Activated CD8-positive, alpha-beta T cell treated with anti-CD3 and anti-CD28 coated beads for 36 hours (primary cell): ENCODE measurements at regions not wholly inside any gene's neighbourhood (a gene's known extent, or its start where the extent isn't known, plus 50 kb on each side); places are given as distances from the start of the nearest gene placed in this dataset.

Source experiments
- ATAC-seq: fragments of 200-7000 bp; cut with Tn5 transposase; one replicate; pipeline ENCODE4 v1.10.0; 2021; ENCODE audit warnings: mild to moderate bottlenecking, moderate library complexity
- CTCF ChIA-PET: fragments of 350-600 bp; sonication (Branson Sonifier 250); formaldehyde crosslinking; loops from one replicate; lab custom pipeline; 2021; ENCODE audit warnings: antibody characterized with exemption; lab: Charles Lee
- POLR2A ChIA-PET: fragments of 350-600 bp; sonication (Branson Sonifier 250); formaldehyde crosslinking; loops from one replicate; lab custom pipeline; 2021; ENCODE audit warnings: antibody characterized with exemption; lab: Charles Lee
- DNase-seq: peaks from one replicate; pipeline ENCODE4 v3.0.0-alpha.2; 2020
- H3K27ac Mint-ChIP-seq: one replicate; pipeline ENCODE4 v1.8.0; 2021; ENCODE audit warnings: mild to moderate bottlenecking, mixed read lengths
- H3K27me3 Mint-ChIP-seq: one replicate; pipeline ENCODE4 v1.8.0; 2021; ENCODE audit warnings: mixed read lengths
- H3K36me3 Mint-ChIP-seq: one replicate; pipeline ENCODE4 v1.8.0; 2021; ENCODE audit warnings: low read depth, mixed read lengths
- H3K4me1 Mint-ChIP-seq: one replicate; pipeline ENCODE4 v1.8.0; 2021; ENCODE audit warnings: low read depth, mixed read lengths
- H3K4me3 Mint-ChIP-seq: one replicate; pipeline ENCODE4 v1.8.0; 2021; ENCODE audit warnings: mild to moderate bottlenecking, moderate library complexity, mixed read lengths
- H3K9me3 Mint-ChIP-seq: one replicate; pipeline ENCODE4 v1.8.0; 2021; ENCODE audit warnings: mixed read lengths
- intact Hi-C: fragments of 100-400 bp; cut with micrococcal nuclease; formaldehyde crosslinking; loops from one replicate; pipeline ENCODE4 v1.10.0; 2022
- TF ChIP-seq, protein P1 (sequence below): fragments of 200-600 bp; IDR thresholded peaks from one replicate; pipeline ENCODE4 v1.8.0; 2022; ENCODE audit warnings: antibody characterized with exemption, mild to moderate bottlenecking

DNA sequence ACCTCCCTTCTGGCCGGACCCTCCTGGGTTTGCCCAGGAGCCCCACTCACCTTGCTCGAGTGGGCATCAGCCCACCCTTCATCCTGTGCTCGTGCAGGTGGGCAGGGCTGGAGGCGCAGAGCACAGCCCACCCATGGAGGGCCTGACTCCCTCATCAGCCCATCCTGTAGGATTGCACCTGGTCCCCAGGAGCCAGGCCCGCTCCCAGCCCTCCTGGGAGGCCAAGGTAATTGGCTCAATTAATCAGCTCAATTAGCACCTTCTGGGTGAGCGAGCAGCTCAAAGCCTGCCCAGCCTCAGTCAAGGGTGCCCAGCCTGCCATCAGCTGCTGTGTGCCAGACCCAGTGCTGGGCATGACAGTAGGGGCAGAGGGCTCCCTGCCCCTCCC, 58.1 kb upstream of the NECTIN1 start:
- ChIA-PET CTCF (no interaction called here), POLR2A (no interaction called here)
- ATAC-seq: no peak
- no peaks in the 10 kb centered on the region for H3K9me3 Mint-ChIP-seq
- no peak overlapping the region for H3K4me3 Mint-ChIP-seq
- TF ChIP-seq, protein P1, sequence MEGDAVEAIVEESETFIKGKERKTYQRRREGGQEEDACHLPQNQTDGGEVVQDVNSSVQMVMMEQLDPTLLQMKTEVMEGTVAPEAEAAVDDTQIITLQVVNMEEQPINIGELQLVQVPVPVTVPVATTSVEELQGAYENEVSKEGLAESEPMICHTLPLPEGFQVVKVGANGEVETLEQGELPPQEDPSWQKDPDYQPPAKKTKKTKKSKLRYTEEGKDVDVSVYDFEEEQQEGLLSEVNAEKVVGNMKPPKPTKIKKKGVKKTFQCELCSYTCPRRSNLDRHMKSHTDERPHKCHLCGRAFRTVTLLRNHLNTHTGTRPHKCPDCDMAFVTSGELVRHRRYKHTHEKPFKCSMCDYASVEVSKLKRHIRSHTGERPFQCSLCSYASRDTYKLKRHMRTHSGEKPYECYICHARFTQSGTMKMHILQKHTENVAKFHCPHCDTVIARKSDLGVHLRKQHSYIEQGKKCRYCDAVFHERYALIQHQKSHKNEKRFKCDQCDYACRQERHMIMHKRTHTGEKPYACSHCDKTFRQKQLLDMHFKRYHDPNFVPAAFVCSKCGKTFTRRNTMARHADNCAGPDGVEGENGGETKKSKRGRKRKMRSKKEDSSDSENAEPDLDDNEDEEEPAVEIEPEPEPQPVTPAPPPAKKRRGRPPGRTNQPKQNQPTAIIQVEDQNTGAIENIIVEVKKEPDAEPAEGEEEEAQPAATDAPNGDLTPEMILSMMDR: no peak
- peaks cover 6% of the 10 kb centered on the region for H3K27me3 Mint-ChIP-seq
- H3K36me3 Mint-ChIP-seq: no peaks in the 10 kb centered on the region
- H3K4me1 Mint-ChIP-seq: no peaks in the 10 kb centered on the region
- no peak overlapping the region for H3K27ac Mint-ChIP-seq
- intact Hi-C loops: no loop called here
- DNase-seq: no peak

DNA sequence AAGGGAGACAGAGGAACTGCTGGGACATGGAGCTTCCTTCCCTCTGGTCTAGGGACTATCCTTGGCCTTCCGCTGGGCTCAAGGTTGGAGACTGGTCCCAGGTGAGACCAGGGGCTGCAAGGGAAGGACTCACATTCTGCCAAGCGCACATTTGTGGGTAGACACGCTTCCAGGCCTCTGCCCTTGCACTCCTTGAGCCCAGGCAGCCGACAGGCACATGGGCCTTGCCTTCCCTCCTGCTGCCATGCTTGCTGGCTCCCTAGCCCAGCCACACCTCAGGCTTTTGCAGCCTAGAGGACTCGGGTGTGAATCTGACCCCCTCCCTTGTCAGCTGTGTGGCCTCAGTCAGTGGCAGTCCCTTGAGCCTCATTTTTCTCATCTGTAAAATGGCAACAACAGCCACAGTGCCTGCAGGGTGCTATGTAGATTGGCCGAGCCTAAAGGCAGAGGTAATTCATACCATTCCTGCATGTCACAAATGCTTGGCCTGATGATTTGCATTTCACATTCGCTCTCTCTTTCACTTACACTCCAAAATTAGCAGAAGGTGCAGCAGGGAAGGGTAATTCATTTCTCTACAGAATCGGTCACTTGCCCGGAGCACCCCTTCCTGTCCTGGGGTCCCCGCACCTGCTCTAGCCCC, 57.6 kb upstream of the NECTIN1 start:
- Mint-ChIP-seq H3K9me3 (no peaks in the 10 kb centered on the region), H3K27ac (no peak overlapping the region), H3K4me1 (no peaks in the 10 kb centered on the region), H3K36me3 (no peaks in the 10 kb centered on the region), H3K4me3 (no peak overlapping the region), H3K27me3 (peaks cover 6% of the 10 kb centered on the region)
- TF ChIP-seq, protein P1: no peak
- ChIA-PET CTCF (no interaction called here), POLR2A (no interaction called here)
- ATAC-seq (no peak), DNase-seq (no peak)
- intact Hi-C loops: no loop called here

DNA sequence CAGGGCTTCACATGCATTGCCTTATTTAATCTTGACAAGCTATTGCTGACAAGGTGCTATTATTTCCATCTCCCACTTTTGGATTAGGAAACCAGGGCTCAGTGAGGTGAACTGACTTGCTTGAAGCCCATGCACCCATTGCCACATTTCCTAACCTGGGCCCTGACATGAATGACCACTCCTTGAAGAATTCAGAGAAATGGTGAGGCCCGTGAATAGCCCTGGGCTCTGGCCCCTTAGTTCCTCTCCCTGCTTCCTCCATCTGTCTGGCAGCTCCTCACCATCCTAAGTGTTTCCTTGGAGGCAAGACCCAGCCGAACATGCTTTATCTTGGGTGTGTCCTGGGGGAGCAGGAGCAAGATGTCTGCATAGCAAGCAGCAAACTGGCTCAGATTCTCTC, 56.1 kb upstream of the NECTIN1 start:
- Mint-ChIP-seq H3K9me3 (no peaks in the 10 kb centered on the region), H3K36me3 (no peaks in the 10 kb centered on the region), H3K4me1 (no peaks in the 10 kb centered on the region), H3K27ac (no peak overlapping the region), H3K27me3 (peaks cover 6% of the 10 kb centered on the region), H3K4me3 (no peak overlapping the region)
- POLR2A ChIA-PET: no interaction called here
- DNase-seq (no peak), ATAC-seq (no peak)
- intact Hi-C loops: no loop called here
- CTCF ChIA-PET: no interaction called here
- TF ChIP-seq, protein P1: no peak

DNA sequence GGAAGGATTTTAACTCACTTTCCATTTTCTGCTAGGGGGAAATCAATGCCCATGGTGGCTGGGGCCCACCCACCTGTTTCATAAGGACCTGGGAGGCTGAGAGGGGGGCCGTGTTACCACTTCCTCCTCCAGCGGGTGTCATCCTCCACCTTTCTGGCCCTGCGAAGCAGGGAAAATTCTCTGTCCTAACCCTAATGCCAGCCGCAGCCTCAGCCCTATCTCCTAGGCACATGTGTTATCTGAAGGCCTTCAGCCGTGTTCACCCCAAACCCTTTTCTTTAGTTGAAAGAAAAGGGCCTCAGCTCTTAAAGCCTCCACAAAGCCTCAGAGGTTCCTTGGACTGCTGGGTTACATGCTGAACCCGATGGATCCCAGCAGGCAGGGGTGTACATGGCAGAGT, 55.4 kb upstream of the NECTIN1 start:
- no peak overlapping the region for H3K27ac Mint-ChIP-seq
- TF ChIP-seq, protein P1: no peak
- no peak for ATAC-seq
- H3K4me3 Mint-ChIP-seq: no peak overlapping the region
- no peaks in the 10 kb centered on the region for H3K9me3 Mint-ChIP-seq
- DNase-seq: no peak
- H3K36me3 Mint-ChIP-seq: no peaks in the 10 kb centered on the region
- intact Hi-C loops: no loop called here
- peaks cover 6% of the 10 kb centered on the region for H3K27me3 Mint-ChIP-seq
- ChIA-PET CTCF (no interaction called here), POLR2A (no interaction called here)
- no peaks in the 10 kb centered on the region for H3K4me1 Mint-ChIP-seq

DNA sequence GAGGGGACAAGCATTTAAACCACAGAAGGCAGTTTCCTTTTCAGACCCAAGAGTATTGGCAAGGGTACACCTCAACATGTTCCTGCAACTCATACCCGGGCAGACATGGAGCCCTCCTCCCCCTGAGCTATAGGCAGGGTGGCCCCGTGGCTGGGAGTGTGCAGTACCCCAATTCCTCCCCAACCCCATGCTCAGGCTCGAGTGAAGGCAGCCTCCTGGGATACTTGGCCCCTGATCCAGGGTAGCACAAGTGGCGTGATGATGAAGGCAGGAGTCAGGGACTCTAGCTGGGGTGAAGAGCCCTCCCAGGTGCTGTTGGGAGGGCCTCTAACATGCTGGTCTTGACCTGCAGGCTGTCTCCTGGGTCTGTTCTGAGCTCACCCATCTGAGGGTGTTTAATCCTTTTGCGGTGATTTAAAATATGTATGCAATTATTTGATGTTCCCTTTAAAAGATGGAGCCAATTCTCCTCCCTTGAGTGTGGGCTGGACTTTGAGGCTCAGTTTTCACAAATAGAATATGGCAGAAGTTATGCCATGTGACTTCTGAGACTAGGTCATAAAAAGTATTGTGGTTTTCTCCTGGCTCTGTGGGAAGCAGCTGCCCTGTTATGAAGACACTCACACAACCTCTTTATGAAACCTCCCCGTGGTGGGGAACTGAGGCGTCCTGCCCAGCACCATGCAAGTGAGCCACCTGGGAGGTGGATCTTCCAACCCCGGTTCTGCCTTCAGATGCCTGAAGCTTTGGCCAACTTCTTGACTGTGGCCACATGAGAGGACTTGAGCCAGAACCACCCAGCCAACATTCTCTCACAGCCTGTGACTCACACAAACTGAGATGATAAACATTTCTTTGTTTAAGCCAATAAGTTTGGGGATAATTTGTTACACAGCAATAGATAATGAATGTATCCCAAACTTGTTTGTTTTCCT, 54.7 kb upstream of the NECTIN1 start:
- TF ChIP-seq, protein P1: no peak
- Mint-ChIP-seq H3K27me3 (peaks cover 6% of the 10 kb centered on the region), H3K9me3 (no peaks in the 10 kb centered on the region), H3K4me3 (no peak overlapping the region), H3K27ac (no peak overlapping the region), H3K4me1 (no peaks in the 10 kb centered on the region), H3K36me3 (no peaks in the 10 kb centered on the region)
- intact Hi-C loops: no loop called here
- ATAC-seq (peak; percentile 20), DNase-seq (no peak)
- CTCF ChIA-PET: no interaction called here
- POLR2A ChIA-PET: no interaction called here
